SK-N-MC (cell line): ENCODE measurements at regions not wholly inside any gene's neighbourhood (a gene's known extent, or its start where the extent isn't known, plus 50 kb on each side); places are given as distances from the start of the nearest gene placed in this dataset.

ENCODE experiments used
- FOXP2 ChIP-seq: optimal IDR thresholded peaks from 2 replicates; pipeline ENCODE3; 2011; ENCODE audit warnings: mild to moderate bottlenecking, moderate library complexity; ENCODE audit not compliant: insufficient read depth; ENCODE audit errors: extremely low read length, control extremely low read depth
- POLR2AphosphoS5 ChIP-seq: IDR thresholded peaks from 2 replicates; pipeline ENCODE4 v1.6.1; 2012; ENCODE audit warnings: mild to moderate bottlenecking, low read depth, low read length, borderline replicate concordance

DNA sequence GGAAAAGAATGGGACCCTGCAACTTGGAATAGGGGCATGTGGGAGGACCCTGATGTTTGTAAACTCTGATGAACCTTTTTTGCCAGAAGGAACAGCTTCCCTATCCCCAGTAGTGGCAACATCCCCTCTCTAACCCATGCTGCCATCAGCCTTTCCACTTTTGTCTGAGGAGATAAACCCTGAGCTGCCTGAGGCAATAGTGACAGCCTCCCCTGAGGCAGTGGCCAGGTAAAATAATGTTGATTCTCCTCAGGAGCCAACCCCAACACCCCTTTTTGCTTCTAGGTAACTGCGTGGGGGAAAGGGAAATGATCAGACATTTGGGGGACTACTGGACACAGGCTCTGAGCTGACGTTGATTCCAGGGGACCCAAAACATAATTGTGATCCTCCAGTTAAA, 106.8 kb upstream of the NPAS2 start:
- no peak for TF ChIP-seq POLR2AphosphoS5
- no peak for TF ChIP-seq FOXP2
